ENCODE measurements at regions not wholly inside any gene's neighbourhood (a gene's known extent, or its start where the extent isn't known, plus 50 kb on each side); places are given as distances from the start of the nearest gene placed in this dataset.

- intact Hi-C loops (cut with micrococcal nuclease): loop anchor here (10.0 kb wide), 1 partner anchor 230 kb away; no protein-coding TSS in a partner anchor
- Mint-ChIP-seq H3K9me3 (no peaks in the 10 kb centered on the region), H3K4me1 (no peaks in the 10 kb centered on the region), H3K27me3 (peaks cover 8% of the 10 kb centered on the region), H3K36me3 (ENCODE audit: low read depth) (no peaks in the 10 kb centered on the region), H3K27ac (no peak overlapping the region), H3K4me3 (no peak overlapping the region)
- no peak for DNase-seq
- ChIA-PET CTCF (interaction anchor here (2.4 to 4.0 kb wide), 2 partner anchors 460 to 470 kb away, joined by 7 to 119 read pairs; no protein-coding TSS in a partner anchor), POLR2A (interaction anchor here (0.7 kb wide), 1 partner anchor 12 kb away, joined by 3 read pairs; no protein-coding TSS in a partner anchor)
- no peak for ATAC-seq (ENCODE audit: low read depth)
- TF ChIP-seq, protein P1, sequence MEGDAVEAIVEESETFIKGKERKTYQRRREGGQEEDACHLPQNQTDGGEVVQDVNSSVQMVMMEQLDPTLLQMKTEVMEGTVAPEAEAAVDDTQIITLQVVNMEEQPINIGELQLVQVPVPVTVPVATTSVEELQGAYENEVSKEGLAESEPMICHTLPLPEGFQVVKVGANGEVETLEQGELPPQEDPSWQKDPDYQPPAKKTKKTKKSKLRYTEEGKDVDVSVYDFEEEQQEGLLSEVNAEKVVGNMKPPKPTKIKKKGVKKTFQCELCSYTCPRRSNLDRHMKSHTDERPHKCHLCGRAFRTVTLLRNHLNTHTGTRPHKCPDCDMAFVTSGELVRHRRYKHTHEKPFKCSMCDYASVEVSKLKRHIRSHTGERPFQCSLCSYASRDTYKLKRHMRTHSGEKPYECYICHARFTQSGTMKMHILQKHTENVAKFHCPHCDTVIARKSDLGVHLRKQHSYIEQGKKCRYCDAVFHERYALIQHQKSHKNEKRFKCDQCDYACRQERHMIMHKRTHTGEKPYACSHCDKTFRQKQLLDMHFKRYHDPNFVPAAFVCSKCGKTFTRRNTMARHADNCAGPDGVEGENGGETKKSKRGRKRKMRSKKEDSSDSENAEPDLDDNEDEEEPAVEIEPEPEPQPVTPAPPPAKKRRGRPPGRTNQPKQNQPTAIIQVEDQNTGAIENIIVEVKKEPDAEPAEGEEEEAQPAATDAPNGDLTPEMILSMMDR (IDR thresholded peaks at IDR 0.05): no peak
Observed at GRCh38 chr17:77544347-77545110, 403.8 kb downstream of the SEC14L1 start.

- TF ChIP-seq, protein P1 (IDR thresholded peaks at IDR 0.05): no peak
- no peaks in the 10 kb centered on the region for H3K36me3 Mint-ChIP-seq (ENCODE audit: low read depth)
- intact Hi-C loops (cut with micrococcal nuclease): loop anchor here (10.0 kb wide), 1 partner anchor 228 kb away; no protein-coding TSS in a partner anchor
- no peak overlapping the region for H3K27ac Mint-ChIP-seq
- no peak overlapping the region for H3K4me3 Mint-ChIP-seq
- no peak for ATAC-seq (ENCODE audit: low read depth)
- no peaks in the 10 kb centered on the region for H3K9me3 Mint-ChIP-seq
- DNase-seq: no peak
- no peaks in the 10 kb centered on the region for H3K27me3 Mint-ChIP-seq
- H3K4me1 Mint-ChIP-seq: no peaks in the 10 kb centered on the region
- ChIA-PET CTCF (no interaction called here), POLR2A (no interaction called here)
Observed at GRCh38 chr17:77546772-77547241, 406.0 kb downstream of the SEC14L1 start.

- peaks cover 10% of the 10 kb centered on the region for H3K4me1 Mint-ChIP-seq
- no peak overlapping the region for H3K4me3 Mint-ChIP-seq
- TF ChIP-seq, protein P1 (IDR thresholded peaks at IDR 0.05): no peak
- no peak for DNase-seq
- H3K36me3 Mint-ChIP-seq (ENCODE audit: low read depth): no peaks in the 10 kb centered on the region
- H3K27ac Mint-ChIP-seq: no peak overlapping the region
- peaks cover 1% of the 10 kb centered on the region for H3K27me3 Mint-ChIP-seq
- intact Hi-C loops (cut with micrococcal nuclease): loop anchor here (10.0 kb wide), 1 partner anchor 226 kb away; no protein-coding TSS in a partner anchor
- ChIA-PET POLR2A (no interaction called here), CTCF (no interaction called here)
- H3K9me3 Mint-ChIP-seq: no peaks in the 10 kb centered on the region
- no peak for ATAC-seq (ENCODE audit: low read depth)
Observed at GRCh38 chr17:77548967-77549366, 408.2 kb downstream of the SEC14L1 start.

- Mint-ChIP-seq H3K36me3 (ENCODE audit: low read depth) (no peaks in the 10 kb centered on the region), H3K27ac (no peak overlapping the region), H3K9me3 (no peaks in the 10 kb centered on the region), H3K4me3 (no peak overlapping the region), H3K27me3 (peaks cover 1% of the 10 kb centered on the region), H3K4me1 (peaks cover 13% of the 10 kb centered on the region)
- ChIA-PET POLR2A (no interaction called here), CTCF (no interaction called here)
- DNase-seq: no peak
- ATAC-seq (ENCODE audit: low read depth): no peak
- intact Hi-C loops (cut with micrococcal nuclease): loop anchor here (10.0 kb wide), 1 partner anchor 225 kb away; no protein-coding TSS in a partner anchor
- TF ChIP-seq, protein P1 (IDR thresholded peaks at IDR 0.05): no peak
Observed at GRCh38 chr17:77549726-77550366, 408.7 kb upstream of the TNRC6C start.

All from activated B cell treated with CpG ODN at 0.5 μM for 24 hours (primary cell).